K562 (cell line): ENCODE measurements at regions not wholly inside any gene's neighbourhood (a gene's known extent, or its start where the extent isn't known, plus 50 kb on each side); places are given as distances from the start of the nearest gene placed in this dataset.

ENCODE experiments used
- ATAC-seq: fragments of 200-7000 bp; cut with Tn5 transposase; 3 replicates; pipeline ENCODE4 v1.9.1; 2020; ENCODE audit warnings: moderate library complexity
- BruUV-seq: library from RNA; stranded (reverse); fragments of 400-500 nt; replicated peaks from 2 replicates; lab custom pipeline; 2021; lab: Mats Ljungman, UMichigan
- CTCF ChIA-PET: fragments of 300-600 bp; formaldehyde crosslinking; extraction: SDS; loops from one replicate; lab custom pipeline; 2021; ENCODE audit warnings: low intra/inter-chr PET ratio; lab: Yijun Ruan, JAX
- POLR2A ChIA-PET: fragments of 300-600, 350-650 bp; sonication (Branson Sonifier 250); formaldehyde crosslinking; extraction: SDS; loops from one replicate; lab custom pipeline; 2021; ENCODE audit warnings: antibody characterized with exemption, inconsistent platforms; lab: Yijun Ruan, JAX
- DNase-seq, 4 experiments: peaks; one replicate each; pipeline versions ENCODE4 v3.0.0 to v3.0.0-alpha.2; 2011 to 2018; ENCODE audit warnings: low spot score in 3 of 4, mixed read lengths in 3 of 4; ENCODE audit errors: extremely low read depth in 1 of 4
- FAIRE-seq: peaks from 2 replicates; lab custom pipeline; 2011; peaks lifted over from hg19 to GRCh38; lab: Jason Lieb, UNC
- H2AFZ ChIP-seq: 2 replicates; pipeline ENCODE4 v1.6.0; 2011; ENCODE audit warnings: low read depth, low read length, control low read depth, inconsistent platforms
- H3K27ac ChIP-seq: fragments of 200-600 bp; 3 replicates; pipeline ENCODE4 v1.8.0; 2011; ENCODE audit warnings: low read depth, mild to moderate bottlenecking, control low read depth, inconsistent platforms, low read length, moderate library complexity, mixed read lengths; ENCODE audit errors: extremely low read depth
- H3K27me3 ChIP-seq, 2 experiments: fragments of 300-600 bp in 1 of 2; 2 replicates in 1 of 2; 3 replicates in 1 of 2; pipeline versions ENCODE4 v1.6.0 to v1.8.0; 2011; ENCODE audit warnings: inconsistent platforms in 2 of 2, low read length in 2 of 2, mild to moderate bottlenecking in 1 of 2, mixed read lengths in 1 of 2, moderate library complexity in 1 of 2; ENCODE audit not compliant: control insufficient read depth in 2 of 2, insufficient read depth in 2 of 2
- H3K36me3 ChIP-seq: fragments of 300-600 bp; 3 replicates; pipeline ENCODE4 v1.8.0; 2011; ENCODE audit warnings: mild to moderate bottlenecking, low read length, inconsistent platforms; ENCODE audit not compliant: control insufficient read depth, insufficient read depth
- H3K4me1 ChIP-seq, 2 experiments: fragments of 200-600 bp in 1 of 2; replicated peaks in 1 of 2; 2 replicates in 1 of 2; 3 replicates in 1 of 2; pipeline versions ENCODE4 v1.5.1 to v1.8.0; 2011; ENCODE audit warnings: inconsistent platforms in 2 of 2, low read length in 2 of 2, mild to moderate bottlenecking in 1 of 2, mixed read lengths in 1 of 2, moderate library complexity in 1 of 2; ENCODE audit not compliant: control insufficient read depth in 2 of 2, insufficient read depth in 2 of 2
- H3K4me2 ChIP-seq: 2 replicates; pipeline ENCODE4 v1.6.1; 2011; ENCODE audit warnings: low read length, control low read depth, inconsistent platforms, mixed read lengths; ENCODE audit not compliant: insufficient read depth
- H3K4me3 ChIP-seq: fragments of 200-600 bp; sonication (generic), shearing (Covaris generic); 2 replicates; pipeline ENCODE4 v1.5.1; 2016; ENCODE audit warnings: control low read depth, inconsistent platforms
- H3K79me2 ChIP-seq: fragments of 200-600 bp; 3 replicates; pipeline ENCODE4 v1.8.0; 2011; ENCODE audit warnings: low read length, inconsistent platforms; ENCODE audit not compliant: control insufficient read depth, insufficient read depth
- H3K9ac ChIP-seq, 2 experiments: 2 replicates each; pipeline versions ENCODE4 v1.6.0 to v1.6.1; 2011; ENCODE audit warnings: low read depth in 2 of 2, low read length in 2 of 2, control low read depth in 1 of 2, inconsistent platforms in 1 of 2, mild to moderate bottlenecking in 1 of 2, mixed read lengths in 1 of 2; ENCODE audit not compliant: insufficient read depth in 1 of 2
- H3K9me1 ChIP-seq: one replicate; pipeline ENCODE4 v1.6.0; 2011; ENCODE audit warnings: inconsistent platforms, mild to moderate bottlenecking, low read length, moderate library complexity; ENCODE audit not compliant: control insufficient read depth, insufficient read depth
- H3K9me3 ChIP-seq: replicated peaks from 2 replicates; pipeline ENCODE4 v1.5.1; 2011; ENCODE audit warnings: low read depth, low read length, inconsistent platforms; ENCODE audit not compliant: control insufficient read depth, insufficient read depth
- H4K20me1 ChIP-seq: replicated peaks from 2 replicates; pipeline ENCODE4 v1.6.1; 2011; ENCODE audit warnings: low read length, inconsistent platforms, mixed read lengths; ENCODE audit not compliant: control insufficient read depth, insufficient read depth
- CREM ChIP-seq: IDR thresholded peaks from 2 replicates; pipeline ENCODE4 v1.6.1; 2014; ENCODE audit warnings: antibody characterized with exemption, low read depth
- ETS2 ChIP-seq: IDR thresholded peaks from 2 replicates; pipeline ENCODE4 v1.6.1; 2016; ENCODE audit warnings: borderline replicate concordance, missing genetic modification characterization, mild to moderate bottlenecking, moderate library complexity, missing compliant biosample characterization; ENCODE audit not compliant: poor library complexity, severe bottlenecking
- HEY1 ChIP-seq: fragments of 250-450 bp; sonication (Bioruptor Pico); IDR thresholded peaks from 2 replicates; pipeline ENCODE4 v1.5.0; 2020; ENCODE audit warnings: mild to moderate bottlenecking, moderate library complexity, borderline replicate concordance
- KDM5B ChIP-seq: fragments of 200-600 bp; sonication (generic); IDR thresholded peaks from 2 replicates; pipeline ENCODE4 v1.6.1; 2012; ENCODE audit warnings: low read depth, mild to moderate bottlenecking, moderate library complexity, low read length, control low read depth, inconsistent platforms; ENCODE audit not compliant: insufficient replicate concordance
- LCOR ChIP-seq: sonication (generic); formaldehyde crosslinking; IDR thresholded peaks from 2 replicates; pipeline ENCODE4 v1.8.0; 2022; ENCODE audit warnings: mild to moderate bottlenecking, missing genetic modification reagents
- NFRKB ChIP-seq: fragments of 450-650 bp; IDR thresholded peaks from 2 replicates; pipeline ENCODE4 v1.6.1; 2016; ENCODE audit warnings: low read depth
- U2AF2 ChIP-seq: fragments of 200-400 bp; formaldehyde crosslinking; optimal IDR thresholded peaks from 2 replicates; pipeline ENCODE3; 2017; ENCODE audit warnings: low read depth, mild to moderate bottlenecking, low read length
- YBX1 ChIP-seq: fragments of 450-650 bp; IDR thresholded peaks from 2 replicates; pipeline ENCODE4 v1.7.1; 2016; ENCODE audit warnings: mild to moderate bottlenecking
- ZC3H11A ChIP-seq: IDR thresholded peaks from 2 replicates; pipeline ENCODE4 v1.6.1; 2012; ENCODE audit warnings: low read depth, low read length, improper control_type of control experiment
- ZNF57 ChIP-seq: fragments of 450-650 bp; formaldehyde crosslinking; IDR thresholded peaks from 2 replicates; pipeline ENCODE4 v1.4.0; 2020; ENCODE audit warnings: mild to moderate bottlenecking, moderate library complexity
- WGBS: fragments of 100-300 bp; shearing (Covaris generic); methylation state at CpG from one replicate; pipeline ENCODE4 v1.1.6; 2016; ENCODE audit warnings: low coverage, mixed read lengths; ENCODE audit not compliant: insufficient coverage; ENCODE audit errors: missing lambda C conversion rate; 5-methylcytosine and 5-hydroxymethylcytosine counted together
- in situ Hi-C: fragments of 300-500 bp; cut with MboI; formaldehyde crosslinking; loops from 4 replicates; pipeline ENCODE4 v1.15.0; 2018; ENCODE audit warnings: inconsistent platforms, mixed read lengths
- intact Hi-C: fragments of 100-400 bp; cut with micrococcal nuclease; formaldehyde crosslinking; loops from 2 replicates; pipeline ENCODE4 v1.14.2; 2022
- TF ChIP-seq, protein P1 (sequence below): sonication (generic); formaldehyde crosslinking; IDR thresholded peaks from 2 replicates; pipeline ENCODE4 v1.8.1; 2022; ENCODE audit warnings: missing genetic modification reagents
- TF ChIP-seq, protein P2 (sequence below): fragments of 200-400 bp; formaldehyde crosslinking; IDR thresholded peaks from 2 replicates; pipeline ENCODE4 v1.6.1; 2017; ENCODE audit warnings: mild to moderate bottlenecking, low read depth, low read length, moderate library complexity

DNA sequence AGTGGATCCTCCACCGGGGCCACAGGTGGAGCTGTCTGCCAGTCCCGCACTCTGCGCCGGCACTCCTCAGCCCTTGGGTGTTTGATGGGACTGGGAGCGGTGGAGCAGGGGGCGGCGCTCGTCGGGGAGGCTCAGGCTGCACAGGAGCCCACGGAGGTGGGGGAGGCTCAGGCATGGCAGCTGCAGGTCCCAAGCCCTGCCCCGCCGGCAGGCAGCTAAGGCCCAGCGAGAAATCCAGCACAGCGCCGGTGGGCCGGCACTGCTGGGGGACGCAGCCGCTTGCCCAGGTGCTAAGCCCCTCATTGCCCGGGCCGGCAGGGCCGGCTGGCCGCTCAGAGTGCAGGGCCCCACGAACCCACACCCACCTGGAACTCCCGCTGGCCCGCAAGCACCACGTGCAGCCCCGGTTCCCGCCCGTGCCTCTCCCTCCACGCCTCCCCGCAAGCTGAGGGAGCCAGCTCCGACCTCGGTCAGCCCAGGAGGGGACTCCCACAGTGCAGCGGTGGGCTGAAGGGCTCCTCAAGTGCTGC lies 286.4 kb downstream of the RBM26 start:
- H3K9me3 ChIP-seq, result no peaks in the 10 kb centered on the region
- no peaks in the 10 kb centered on the region for H3K79me2 ChIP-seq
- TF ChIP-seq KDM5B (no peak), HEY1 (no peak)
- CTCF ChIA-PET, result no interaction called here
- H3K9me1 ChIP-seq, result no peaks in the 10 kb centered on the region
- no peaks in the 10 kb centered on the region for H3K4me1 ChIP-seq
- H2AFZ ChIP-seq, result no peak overlapping the region
- no peak for DNase-seq
- in situ Hi-C loops (no loop called here), intact Hi-C loops (no loop called here)
- POLR2A ChIA-PET, result no interaction called here
- no peaks in the 10 kb centered on the region for H4K20me1 ChIP-seq
- H3K9ac ChIP-seq, result no peak overlapping the region
- H3K4me2 ChIP-seq, result no peak overlapping the region
- no peak for ATAC-seq
- no peak overlapping the region for H3K27ac ChIP-seq
- H3K36me3 ChIP-seq, result no peaks in the 10 kb centered on the region
- WGBS, result 0% methylated on average over 5 of the region's 34 CpGs
- no TSS peak for BruUV-seq
- H3K4me3 ChIP-seq, result no peak overlapping the region
- FAIRE-seq, result no peak
- H3K27me3 ChIP-seq, result no peaks in the 10 kb centered on the region; a peak in 1 of 5 replicates

DNA sequence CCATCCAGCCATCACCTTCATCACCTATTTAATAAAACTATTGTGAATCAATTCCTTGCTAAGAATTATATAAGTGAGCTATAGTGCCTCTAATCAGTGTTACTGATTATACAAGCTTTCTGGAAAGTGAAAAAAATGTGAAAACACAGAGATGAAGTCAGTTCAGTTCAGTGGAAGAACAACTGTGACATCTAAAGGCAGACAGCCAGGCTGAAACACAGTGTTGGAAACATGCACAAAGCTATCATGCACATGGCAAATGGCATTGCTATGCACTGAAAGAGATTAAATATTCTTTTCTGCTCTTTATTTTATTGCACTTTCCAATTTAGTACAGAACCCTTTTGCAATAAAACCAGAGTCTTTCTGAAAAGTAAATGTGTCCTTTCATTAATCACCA lies 294.0 kb downstream of the RBM26 start:
- no peak for ATAC-seq
- in situ Hi-C loops, result no loop called here
- POLR2A ChIA-PET, result no interaction called here
- no peak overlapping the region for H2AFZ ChIP-seq
- no peaks in the 10 kb centered on the region for H3K79me2 ChIP-seq
- H3K36me3 ChIP-seq, result no peaks in the 10 kb centered on the region
- intact Hi-C loops, result no loop called here
- no peak overlapping the region for H3K4me3 ChIP-seq
- H3K27me3 ChIP-seq, result no peaks in the 10 kb centered on the region
- no peaks in the 10 kb centered on the region for H3K9me3 ChIP-seq
- H3K9ac ChIP-seq, result no peak overlapping the region
- no peaks in the 10 kb centered on the region for H3K9me1 ChIP-seq
- H3K4me1 ChIP-seq, result no peaks in the 10 kb centered on the region
- no peak overlapping the region for H3K27ac ChIP-seq
- H3K4me2 ChIP-seq, result no peak overlapping the region
- CTCF ChIA-PET, result no interaction called here
- DNase-seq, result no peak
- BruUV-seq, result no TSS peak
- H4K20me1 ChIP-seq, result no peaks in the 10 kb centered on the region
- no peak for FAIRE-seq
- no peak for TF ChIP-seq ZC3H11A
- TF ChIP-seq, protein P1, sequence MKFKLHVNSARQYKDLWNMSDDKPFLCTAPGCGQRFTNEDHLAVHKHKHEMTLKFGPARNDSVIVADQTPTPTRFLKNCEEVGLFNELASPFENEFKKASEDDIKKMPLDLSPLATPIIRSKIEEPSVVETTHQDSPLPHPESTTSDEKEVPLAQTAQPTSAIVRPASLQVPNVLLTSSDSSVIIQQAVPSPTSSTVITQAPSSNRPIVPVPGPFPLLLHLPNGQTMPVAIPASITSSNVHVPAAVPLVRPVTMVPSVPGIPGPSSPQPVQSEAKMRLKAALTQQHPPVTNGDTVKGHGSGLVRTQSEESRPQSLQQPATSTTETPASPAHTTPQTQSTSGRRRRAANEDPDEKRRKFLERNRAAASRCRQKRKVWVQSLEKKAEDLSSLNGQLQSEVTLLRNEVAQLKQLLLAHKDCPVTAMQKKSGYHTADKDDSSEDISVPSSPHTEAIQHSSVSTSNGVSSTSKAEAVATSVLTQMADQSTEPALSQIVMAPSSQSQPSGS (CRISPR knock-in tag), result no peak
- TF ChIP-seq NFRKB, result no peak
- TF ChIP-seq, protein P2, sequence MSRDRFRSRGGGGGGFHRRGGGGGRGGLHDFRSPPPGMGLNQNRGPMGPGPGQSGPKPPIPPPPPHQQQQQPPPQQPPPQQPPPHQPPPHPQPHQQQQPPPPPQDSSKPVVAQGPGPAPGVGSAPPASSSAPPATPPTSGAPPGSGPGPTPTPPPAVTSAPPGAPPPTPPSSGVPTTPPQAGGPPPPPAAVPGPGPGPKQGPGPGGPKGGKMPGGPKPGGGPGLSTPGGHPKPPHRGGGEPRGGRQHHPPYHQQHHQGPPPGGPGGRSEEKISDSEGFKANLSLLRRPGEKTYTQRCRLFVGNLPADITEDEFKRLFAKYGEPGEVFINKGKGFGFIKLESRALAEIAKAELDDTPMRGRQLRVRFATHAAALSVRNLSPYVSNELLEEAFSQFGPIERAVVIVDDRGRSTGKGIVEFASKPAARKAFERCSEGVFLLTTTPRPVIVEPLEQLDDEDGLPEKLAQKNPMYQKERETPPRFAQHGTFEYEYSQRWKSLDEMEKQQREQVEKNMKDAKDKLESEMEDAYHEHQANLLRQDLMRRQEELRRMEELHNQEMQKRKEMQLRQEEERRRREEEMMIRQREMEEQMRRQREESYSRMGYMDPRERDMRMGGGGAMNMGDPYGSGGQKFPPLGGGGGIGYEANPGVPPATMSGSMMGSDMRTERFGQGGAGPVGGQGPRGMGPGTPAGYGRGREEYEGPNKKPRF, result no peak
- no peak for TF ChIP-seq LCOR (CRISPR knock-in tag)
- no peak for TF ChIP-seq ETS2
- TF ChIP-seq YBX1, result no peak
- no peak for TF ChIP-seq ZNF57 (CRISPR knock-in tag)
- TF ChIP-seq CREM, result no peak
- TF ChIP-seq U2AF2, result no peak
